Activated T-cell treated with anti-CD3 and anti-CD28 coated beads for 48 hours (primary cell): ENCODE measurements at regions not wholly inside any gene's neighbourhood (a gene's known extent, or its start where the extent isn't known, plus 50 kb on each side); places are given as distances from the start of the nearest gene placed in this dataset.

Experiments
- DNase-seq: peaks from one replicate; pipeline ENCODE4 v3.0.0-alpha.2; 2020; ENCODE audit warnings: low read depth

GRCh38 chr19:31501427-31502195 lies 152.4 kb upstream of the TSHZ3 start:
- DNase-seq = no peak

GRCh38 chr19:31502536-31503170 lies 153.4 kb upstream of the TSHZ3 start:
- no peak for DNase-seq

GRCh38 chr19:31503211-31503610 lies 154.0 kb upstream of the TSHZ3 start:
- DNase-seq = no peak

- no peak for DNase-seq
Observed at GRCh38 chr19:31504221-31504620, 155.0 kb upstream of the TSHZ3 start.

GRCh38 chr19:31505596-31505910 lies 156.3 kb upstream of the TSHZ3 start:
- no peak for DNase-seq

- DNase-seq = no peak
Observed at GRCh38 chr19:31506102-31506501, 156.9 kb upstream of the TSHZ3 start.

GRCh38 chr19:31510635-31511034 lies 161.4 kb upstream of the TSHZ3 start:
- no peak for DNase-seq

GRCh38 chr19:31511098-31511497 lies 161.9 kb upstream of the TSHZ3 start:
- DNase-seq = no peak

- no peak for DNase-seq
Observed at GRCh38 chr19:31511696-31512095, 162.5 kb upstream of the TSHZ3 start.

- no peak for DNase-seq
Observed at GRCh38 chr19:31512181-31512970, 163.1 kb upstream of the TSHZ3 start.

- DNase-seq = no peak
Observed at GRCh38 chr19:31513841-31514240, 164.6 kb upstream of the TSHZ3 start.

GRCh38 chr19:31515931-31516330 lies 166.7 kb upstream of the TSHZ3 start:
- no peak for DNase-seq

GRCh38 chr19:31516756-31517155 lies 167.5 kb upstream of the TSHZ3 start:
- no peak for DNase-seq

- DNase-seq = no peak
Observed at GRCh38 chr19:31517224-31518180, 168.3 kb upstream of the TSHZ3 start.

GRCh38 chr19:31518216-31519020 lies 169.2 kb upstream of the TSHZ3 start:
- no peak for DNase-seq

GRCh38 chr19:31519256-31519655 lies 170.0 kb upstream of the TSHZ3 start:
- DNase-seq = no peak

GRCh38 chr19:31519908-31520307 lies 170.7 kb upstream of the TSHZ3 start:
- no peak for DNase-seq

- no peak for DNase-seq
Observed at GRCh38 chr19:31520633-31521032, 171.4 kb upstream of the TSHZ3 start.

GRCh38 chr19:31525610-31526147 lies 176.4 kb upstream of the TSHZ3 start:
- no peak for DNase-seq

- no peak for DNase-seq
Observed at GRCh38 chr19:31527443-31527842, 178.2 kb upstream of the TSHZ3 start.

- no peak for DNase-seq
Observed at GRCh38 chr19:31528261-31528660, 179.0 kb upstream of the TSHZ3 start.
